ENCODE measurements at regions not wholly inside any gene's neighbourhood (a gene's known extent, or its start where the extent isn't known, plus 50 kb on each side); places are given as distances from the start of the nearest gene placed in this dataset.

GRCh38 chr6:113642001-113642713, 215.0 kb upstream of the MARCKS start:
- DNase-seq (ENCODE audit: low spot score): no peak

DNA sequence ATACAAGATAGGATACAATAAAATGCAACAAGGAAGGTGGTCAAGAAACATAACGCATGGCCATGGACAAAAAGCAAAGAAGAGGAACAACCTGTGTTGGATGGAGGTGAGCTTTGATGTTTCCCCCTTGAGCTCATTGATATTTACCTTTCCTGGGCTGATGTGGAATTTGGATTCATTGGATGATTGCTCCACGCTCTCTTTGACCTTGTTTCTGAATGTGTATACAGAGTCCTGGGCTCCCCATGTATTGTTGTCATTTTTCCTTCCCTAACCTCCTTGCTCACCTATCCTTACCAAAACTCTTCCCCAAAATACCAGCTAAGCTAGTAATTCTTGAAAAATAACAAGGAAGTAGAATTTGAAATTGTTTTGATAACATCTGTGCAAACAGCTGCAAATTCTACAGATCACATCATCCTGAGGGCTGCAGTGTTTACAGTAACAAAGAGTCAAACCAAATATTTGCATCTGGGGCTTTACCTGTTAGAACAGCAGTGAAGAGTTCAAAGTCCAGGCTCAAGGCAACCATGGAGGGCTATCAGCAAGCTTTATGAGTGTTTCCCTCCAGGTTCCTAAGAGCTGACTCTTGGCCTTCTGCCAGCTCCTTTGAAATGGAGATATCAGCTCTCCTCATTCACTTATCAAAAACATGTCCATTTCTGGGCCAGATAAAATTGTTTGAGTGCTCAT, 214.3 kb upstream of the MARCKS start:
- peak; percentile 86 for DNase-seq (ENCODE audit: low spot score)

DNA sequence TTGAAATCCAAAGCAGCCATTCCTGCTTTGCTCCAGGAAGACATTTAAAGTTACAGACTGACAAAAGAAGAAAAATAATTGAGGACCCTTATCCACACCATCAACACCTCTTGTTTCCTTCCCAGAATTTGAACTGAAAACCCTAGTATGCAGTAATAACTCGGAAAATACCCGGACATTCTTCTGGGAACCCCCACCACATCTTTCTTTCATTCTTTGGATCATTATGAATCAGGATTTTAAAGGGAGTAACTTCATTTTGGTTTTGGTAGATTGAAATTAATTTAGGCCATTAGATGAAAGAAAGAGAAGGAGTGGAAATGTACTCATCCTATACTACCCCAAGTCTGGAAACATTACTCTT, 213.8 kb upstream of the MARCKS start:
- DNase-seq (ENCODE audit: low spot score): no peak

DNA sequence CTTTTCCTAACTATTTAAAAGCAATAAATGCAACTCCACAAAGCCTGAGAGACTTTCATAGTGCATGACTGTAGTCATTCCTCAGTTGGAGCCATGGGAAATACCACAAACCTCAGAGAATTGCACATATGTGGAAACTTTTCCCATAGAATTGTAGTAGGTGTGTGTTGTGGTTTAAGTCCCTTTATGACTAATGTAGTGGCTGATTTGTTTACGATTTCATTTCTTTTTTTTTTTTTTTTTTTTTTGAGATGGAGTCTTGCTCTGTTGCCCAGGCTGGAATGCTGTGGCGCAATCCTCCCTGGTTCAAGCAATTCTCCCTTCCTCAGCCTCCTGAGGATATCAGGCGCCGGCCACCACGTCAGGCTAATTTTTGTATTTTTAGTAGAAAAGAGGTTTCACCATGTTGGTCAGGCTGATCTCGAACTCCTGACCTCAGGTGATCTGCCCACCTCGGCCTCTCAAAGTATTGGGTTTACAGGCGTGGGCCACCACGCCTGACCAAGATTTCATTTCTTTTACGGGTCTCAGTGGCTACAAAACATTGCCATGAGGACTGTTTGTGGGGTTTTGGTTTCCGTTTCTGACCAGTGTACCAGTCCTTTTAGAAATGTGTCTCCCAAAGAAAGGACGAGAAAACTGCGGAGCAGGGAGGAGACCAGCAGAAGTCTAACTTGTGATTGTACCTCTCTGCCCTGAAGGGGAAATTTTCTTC, 212.1 kb upstream of the MARCKS start:
- peak; percentile 91 for DNase-seq (ENCODE audit: low spot score)

GRCh38 chr6:113645576-113645970, 211.6 kb upstream of the MARCKS start:
- peak; percentile 20 for DNase-seq (ENCODE audit: low spot score)

DNA sequence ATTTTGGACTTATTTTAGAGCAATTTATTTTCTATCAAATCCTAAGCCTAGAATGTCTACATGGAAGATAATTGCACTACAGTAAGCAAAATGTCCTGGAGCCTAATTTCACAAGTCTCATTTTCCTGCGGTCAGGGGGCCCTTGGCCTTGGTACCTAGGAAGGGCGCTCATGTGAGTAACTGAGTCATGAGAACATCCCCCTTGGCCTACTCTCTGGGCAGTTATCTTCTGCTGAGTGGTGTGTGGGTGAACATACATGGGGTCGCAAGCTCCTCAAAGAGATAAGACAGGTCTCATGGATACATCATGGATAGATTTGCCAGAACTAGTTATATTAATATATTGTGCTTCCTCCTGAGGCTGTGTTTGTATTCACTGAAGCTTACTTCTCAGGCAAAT, 211.2 kb upstream of the MARCKS start:
- DNase-seq (ENCODE audit: low spot score): no peak

DNA sequence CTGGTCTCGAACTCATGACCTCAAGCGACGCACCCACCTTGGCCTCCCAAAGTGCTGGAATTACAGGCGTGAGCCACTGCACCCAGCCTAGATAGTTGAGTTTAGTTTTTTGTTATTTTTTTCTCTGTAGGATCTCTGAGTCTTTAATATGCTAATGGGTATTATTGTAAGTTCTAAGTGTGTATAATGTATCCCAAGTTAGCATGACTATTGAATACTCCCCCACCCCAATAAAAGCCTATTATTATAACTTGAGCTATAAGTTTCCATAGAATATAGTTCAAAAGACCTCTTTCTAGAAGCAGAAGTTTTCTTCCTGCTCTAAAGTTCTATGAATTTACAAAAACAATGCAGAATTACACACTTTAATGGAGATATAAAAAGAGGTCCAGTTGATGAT, 210.4 kb upstream of the MARCKS start:
- DNase-seq (ENCODE audit: low spot score): no peak

- DNase-seq (ENCODE audit: low spot score): no peak
Measured at GRCh38 chr6:113647143-113647889, 209.8 kb upstream of the MARCKS start.

DNA sequence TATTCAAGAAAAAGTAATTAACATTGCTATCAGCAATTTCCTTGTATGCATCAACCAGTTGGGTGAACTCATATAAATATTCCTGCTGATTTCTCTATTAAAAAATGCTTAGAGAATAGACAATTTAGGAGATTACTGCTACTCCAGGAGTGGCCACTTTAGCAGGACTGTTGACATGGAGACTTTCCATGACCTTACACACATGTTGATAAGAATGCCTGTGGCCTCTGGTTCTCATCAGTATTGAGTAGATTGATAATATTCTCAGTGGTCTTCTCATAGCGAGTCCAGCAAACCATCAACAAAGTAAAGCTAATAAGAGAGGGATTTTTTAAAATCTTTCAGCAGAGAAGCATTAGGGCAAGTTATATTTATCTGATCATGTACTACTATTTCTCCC, 208.4 kb upstream of the MARCKS start:
- no peak for DNase-seq (ENCODE audit: low spot score)

GRCh38 chr6:113649276-113649675, 207.9 kb upstream of the MARCKS start:
- DNase-seq (ENCODE audit: low spot score): no peak

- no peak for DNase-seq (ENCODE audit: low spot score)
Measured at GRCh38 chr6:113649880-113650609, 207.1 kb upstream of the MARCKS start.

GRCh38 chr6:113650610-113650979, 206.6 kb upstream of the MARCKS start:
- DNase-seq (ENCODE audit: low spot score): no peak

DNA sequence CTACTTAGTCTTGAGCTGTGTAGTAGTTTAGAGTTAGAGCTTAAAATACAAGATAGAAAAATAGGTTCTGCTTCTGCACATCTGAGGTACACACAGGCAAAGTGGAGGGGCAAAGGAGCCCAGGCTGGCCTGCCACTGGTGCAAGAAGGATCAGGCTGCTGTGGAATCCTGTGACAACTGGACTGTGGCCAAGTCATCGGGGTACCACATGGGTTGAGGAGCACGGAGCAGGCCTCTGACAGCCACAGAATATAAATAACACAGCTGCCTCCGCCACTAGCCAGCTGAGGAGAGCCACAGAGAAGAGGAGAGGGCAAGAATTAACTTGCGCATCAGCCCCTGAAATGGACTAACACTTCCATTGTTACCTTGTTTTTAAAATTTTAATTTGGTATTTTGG, 206.0 kb upstream of the MARCKS start:
- no peak for DNase-seq (ENCODE audit: low spot score)

- no peak for DNase-seq (ENCODE audit: low spot score)
Measured at GRCh38 chr6:113651920-113652319, 205.2 kb upstream of the MARCKS start.

GRCh38 chr6:113653275-113653674, 203.9 kb upstream of the MARCKS start:
- no peak for DNase-seq (ENCODE audit: low spot score)

DNA sequence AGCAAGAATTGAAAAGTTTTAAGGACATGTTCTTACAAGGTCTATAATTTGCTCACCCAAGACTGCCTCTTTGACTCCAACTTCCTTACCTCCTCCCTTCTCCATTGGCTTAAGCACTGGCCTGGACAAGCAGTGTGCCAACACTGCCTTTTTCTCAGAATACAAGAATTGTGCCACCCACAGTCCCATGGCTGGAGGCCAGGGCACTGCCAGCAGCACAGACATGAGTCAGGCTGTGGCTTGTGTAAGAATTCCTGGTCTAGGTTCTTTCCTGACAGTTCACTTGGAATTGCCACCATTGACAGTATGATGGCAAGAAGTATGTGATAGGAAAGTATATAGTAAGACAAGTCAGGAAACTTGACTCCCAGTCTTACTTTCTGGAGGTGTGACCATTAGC, 202.7 kb upstream of the MARCKS start:
- DNase-seq (ENCODE audit: low spot score): peak; percentile 44

DNA sequence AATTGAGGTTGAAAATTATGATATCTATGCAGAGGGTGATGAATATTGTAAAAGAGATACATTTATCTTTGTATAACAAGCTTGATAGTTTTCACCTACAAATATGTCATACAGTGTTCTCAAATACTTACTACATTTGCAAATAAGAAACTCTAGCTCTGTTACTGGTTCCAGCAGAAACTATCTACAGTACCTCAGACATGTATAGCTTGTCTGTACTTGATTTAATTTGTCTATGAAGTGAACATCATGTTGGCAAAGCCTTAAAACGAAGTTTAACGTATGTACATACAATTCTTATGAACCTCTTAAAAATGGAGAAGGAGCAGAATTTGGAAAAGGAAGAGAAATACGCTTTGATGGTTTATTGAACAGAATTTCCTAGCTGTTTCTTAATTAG, 201.4 kb upstream of the MARCKS start:
- DNase-seq (ENCODE audit: low spot score): no peak

DNA sequence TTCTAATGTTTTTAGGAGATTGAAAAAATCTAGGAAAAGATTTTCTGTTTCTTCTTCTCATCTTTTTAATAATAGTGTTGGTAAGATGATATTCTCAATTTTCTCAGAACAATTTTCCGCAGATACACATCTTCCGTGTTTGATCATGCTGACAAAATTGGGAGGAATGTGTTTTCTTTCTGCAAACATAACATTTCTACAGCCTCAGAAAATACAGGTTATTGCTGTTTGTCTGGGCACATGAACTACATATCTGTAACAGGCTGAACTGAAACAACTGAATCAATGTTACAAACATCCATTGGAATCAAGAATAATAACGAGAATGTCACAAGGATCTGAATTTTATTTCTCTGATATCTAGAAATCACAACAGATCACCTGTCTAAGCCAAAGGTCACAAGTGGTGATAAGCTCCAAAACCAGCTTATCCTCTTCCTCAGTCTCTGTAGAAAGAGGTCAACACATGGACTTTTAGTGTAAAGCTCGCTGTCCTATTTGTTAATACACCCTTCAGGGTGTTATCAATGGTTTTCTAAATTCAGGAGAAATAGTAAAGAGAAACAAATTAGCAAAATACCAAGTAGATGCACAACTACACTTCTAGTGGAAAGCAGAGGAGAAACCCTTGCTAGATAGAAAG, 197.3 kb upstream of the MARCKS start:
- DNase-seq (ENCODE audit: low spot score): no peak

DNA sequence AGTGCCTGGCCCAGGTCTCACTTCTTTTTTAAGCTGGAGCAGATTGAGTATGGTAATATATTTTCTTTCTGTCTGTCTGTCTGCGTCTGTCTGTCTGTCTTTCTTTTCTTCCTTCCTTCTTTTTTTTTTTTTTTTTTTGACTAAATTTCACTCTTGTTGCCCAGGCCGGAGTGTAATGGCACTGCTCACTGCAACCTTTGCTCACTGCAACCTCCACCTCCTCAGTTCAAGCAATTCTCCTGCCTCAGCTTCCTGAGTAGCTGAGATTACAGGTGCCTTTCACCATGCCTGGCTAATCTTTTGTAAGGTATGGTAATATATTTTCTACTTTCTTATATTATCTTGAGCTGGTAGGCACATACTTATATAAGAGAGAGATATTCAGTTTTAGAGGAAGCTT, 196.3 kb upstream of the MARCKS start:
- DNase-seq (ENCODE audit: low spot score): no peak

DNA sequence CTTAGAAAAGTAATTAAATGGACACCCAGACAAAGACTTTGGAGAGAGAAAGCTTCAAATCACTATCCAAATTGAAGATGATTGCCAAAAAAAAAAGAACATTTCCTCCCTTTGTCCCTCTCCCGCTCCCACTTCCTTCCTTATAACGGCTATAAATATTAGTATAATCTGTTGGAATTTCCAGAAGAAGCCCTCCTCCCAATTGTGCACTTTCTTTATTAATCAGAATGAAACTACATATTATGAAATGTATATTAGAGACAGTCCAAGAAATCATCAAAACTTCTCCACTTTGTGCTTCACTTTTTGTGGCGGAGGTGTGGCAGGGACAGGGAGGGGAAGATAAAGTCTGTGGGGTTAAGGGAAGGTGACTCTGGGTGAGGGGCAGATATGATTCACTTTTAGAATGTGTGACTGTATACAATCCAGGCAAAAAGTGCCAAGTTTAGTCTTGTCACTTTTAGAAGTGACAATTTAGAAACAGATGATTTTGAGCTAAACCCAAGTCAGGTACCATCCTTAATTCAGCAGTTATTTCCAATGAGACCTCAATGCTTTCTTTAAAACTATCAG, 195.0 kb upstream of the MARCKS start:
- DNase-seq (ENCODE audit: low spot score): no peak

DNA sequence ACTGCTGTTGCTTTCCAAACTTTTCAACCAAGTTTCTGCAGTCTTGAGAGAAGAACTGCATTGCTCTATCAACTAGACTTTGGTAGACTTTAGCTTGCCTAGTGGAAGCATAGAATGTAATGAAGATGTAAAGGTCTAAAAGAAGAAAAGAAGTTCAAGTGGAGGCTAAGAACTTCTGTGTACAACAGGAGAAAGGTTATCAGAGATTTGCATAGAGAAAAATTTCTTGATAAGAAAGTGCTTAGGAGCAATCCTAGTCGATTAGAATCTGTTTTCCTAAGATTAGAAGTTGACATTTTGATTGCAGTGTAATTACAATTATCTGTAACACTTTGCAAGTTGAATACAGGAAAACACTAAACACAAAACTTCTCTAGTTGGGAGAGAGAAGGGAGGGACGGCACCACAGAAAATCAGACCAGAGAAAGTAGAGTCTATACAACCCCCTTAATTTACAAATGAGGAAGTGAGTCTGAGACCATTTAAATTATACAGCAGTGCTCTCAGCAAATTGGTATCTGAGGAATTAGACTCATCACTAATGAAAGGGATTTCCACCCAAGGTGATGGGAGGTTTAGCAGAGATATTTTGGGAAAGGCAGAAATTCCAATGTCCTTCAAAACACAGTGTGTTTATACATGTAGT, 194.3 kb upstream of the MARCKS start:
- no peak for DNase-seq (ENCODE audit: low spot score)
